ENCODE measurements at regions not wholly inside any gene's neighbourhood (a gene's known extent, or its start where the extent isn't known, plus 50 kb on each side); places are given as distances from the start of the nearest gene placed in this dataset.

DNA sequence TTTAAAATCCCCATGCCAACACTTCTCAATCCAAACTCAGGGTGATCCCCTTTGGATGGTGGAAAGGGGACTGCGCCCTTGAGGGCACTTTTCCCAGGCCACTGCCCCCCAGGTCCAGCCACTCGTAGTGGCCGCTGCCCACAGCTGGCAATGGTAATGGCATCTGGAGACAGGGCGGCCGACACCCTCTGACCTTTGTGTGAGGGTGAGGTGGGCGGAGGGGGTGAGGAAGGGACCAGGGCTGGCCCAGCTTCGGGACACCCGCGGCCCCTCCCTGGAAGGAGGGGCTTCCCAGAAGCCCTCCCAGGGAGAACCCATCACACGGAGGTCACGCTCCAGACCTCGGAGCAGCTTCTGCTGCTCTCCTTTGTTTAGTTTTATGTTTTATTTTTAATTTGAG, 289.7 kb downstream of the FOXL1 start:
- DNase-seq (ENCODE audit: low spot score), result no peak

DNA sequence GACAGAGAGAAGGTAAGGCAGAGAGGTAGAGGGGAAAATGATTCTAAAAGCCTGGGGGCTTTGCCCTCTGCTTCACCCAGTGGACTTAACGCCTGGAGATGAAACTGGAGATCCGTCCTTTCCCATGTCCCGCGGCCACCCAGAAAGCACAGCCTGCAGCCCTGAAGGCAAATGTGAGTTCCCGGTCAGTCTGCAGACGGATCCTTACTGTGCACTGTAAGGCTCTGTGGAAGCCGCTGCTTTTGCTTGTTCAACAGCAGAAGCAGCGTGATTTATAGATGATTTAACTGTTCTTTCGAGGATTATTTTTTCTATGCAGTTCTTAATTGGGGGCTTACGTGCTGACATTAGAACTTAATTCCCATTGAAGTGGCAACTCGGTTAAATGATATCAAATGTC, 290.4 kb downstream of the FOXL1 start:
- no peak for DNase-seq (ENCODE audit: low spot score)

DNA sequence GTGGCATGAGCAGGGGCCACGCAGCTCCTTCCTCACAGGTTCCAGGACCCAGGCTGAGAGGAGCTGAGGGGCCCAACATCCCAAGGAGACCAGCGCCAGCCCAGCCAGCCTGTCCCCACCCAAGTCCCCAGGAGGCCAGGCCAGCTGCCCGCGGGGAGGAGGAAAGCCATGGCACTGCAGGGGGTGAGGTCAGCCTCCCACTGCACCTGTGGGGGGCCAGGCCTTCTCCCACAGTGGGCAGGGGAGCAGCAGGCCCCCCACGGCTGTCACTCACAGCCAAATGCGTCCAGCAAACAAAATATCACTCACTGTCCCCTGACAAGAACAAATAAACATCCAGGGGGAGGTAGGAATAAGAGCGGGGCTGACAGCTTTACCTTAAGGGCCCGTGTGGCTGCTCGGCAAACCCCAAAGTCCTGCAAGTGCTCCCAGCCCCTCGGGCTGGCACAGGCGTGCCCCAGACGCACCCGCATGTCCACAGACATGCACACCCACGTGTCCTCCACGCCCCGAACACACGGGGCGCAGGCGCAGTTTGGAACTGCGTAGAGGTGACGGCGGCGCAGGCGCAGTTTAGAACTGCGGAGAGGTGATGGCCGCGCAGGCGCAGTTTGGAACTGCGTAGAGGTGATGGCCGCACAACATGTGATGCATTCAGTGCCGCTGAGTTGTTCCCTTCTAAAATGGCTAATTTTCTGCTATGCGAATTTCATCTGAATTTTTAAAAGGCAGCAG, 291.1 kb downstream of the FOXL1 start:
- no peak for DNase-seq (ENCODE audit: low spot score)

DNA sequence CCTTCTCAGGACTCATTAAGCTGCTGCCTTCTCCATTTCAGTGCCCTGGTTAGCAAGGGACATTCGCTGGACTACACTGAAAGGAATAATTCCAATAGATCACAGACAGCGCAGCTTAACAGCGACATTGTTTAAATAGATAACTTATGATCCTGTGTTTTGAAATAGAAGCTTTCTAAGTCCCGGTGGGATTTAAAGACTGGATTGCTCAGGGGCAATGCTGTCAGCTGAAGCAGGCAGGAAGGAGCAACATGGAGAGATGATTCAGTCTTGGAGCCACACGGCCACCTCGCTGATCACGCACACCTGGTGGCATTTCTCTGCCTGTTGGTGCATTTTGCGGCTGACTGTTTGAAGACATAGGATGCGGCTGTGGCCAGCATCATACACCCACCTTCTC, 292.0 kb downstream of the FOXL1 start:
- DNase-seq (ENCODE audit: low spot score), result no peak

DNA sequence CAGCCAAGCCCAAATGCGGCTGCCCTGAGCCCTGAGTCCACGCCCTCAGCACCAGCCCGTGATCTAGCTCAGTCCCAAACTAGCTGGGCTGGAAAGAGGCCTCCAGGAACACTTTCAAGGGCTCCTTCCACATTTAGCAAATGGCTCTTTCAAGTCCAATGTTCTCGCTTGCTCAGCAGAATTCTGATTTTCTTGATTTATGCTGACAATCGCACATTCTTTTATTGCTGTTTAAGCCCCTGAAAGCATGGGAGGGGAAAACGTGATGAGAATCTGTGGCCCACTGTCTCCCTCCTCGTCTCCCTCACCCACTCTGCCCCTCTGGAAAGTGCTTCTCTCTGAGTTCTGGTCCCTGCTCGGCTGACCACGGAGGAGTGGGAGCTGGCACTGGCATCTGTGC, 293.8 kb downstream of the FOXL1 start:
- DNase-seq (ENCODE audit: low spot score), result no peak

DNA sequence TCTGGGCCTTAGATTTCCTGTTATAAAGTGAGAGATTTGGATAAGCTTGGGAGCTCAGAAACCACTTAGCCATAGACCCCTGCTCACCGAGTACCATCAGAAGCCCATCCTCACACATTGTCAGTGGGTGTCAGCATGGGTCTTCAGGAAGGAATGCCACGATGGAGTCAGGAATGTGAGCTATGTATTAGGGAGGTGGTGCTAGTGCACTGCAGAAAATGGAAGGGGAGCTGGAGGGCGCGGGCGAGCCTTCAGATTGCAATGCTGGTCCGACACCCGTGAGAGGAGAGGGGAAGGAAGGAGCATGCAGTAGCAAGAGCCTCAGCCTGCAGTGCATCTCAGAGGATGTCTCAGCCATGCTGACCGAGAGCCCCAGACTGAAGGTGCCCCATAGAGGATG, 294.5 kb downstream of the FOXL1 start:
- DNase-seq (ENCODE audit: low spot score), result no peak

DNA sequence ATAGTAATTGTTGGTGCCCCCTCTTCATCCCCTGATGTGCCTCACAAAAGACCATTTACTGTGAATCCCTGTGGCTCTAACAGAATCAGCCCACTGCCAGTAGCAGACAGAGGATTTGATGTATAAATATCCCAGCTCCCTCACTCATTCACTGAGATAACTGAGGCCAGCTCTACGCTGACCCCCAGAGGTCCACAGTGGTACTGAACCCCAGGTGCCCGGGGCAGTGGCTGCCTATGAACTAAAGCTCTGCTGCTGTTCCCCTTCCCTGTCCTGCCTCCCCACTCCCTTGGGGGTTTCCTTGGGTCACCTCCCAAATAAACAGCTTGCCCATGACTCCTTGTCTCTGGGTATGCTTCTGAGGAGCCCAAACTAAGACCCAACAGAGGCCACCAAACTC, 295.8 kb downstream of the FOXL1 start:
- DNase-seq (ENCODE audit: low spot score), result peak; percentile 33

DNA sequence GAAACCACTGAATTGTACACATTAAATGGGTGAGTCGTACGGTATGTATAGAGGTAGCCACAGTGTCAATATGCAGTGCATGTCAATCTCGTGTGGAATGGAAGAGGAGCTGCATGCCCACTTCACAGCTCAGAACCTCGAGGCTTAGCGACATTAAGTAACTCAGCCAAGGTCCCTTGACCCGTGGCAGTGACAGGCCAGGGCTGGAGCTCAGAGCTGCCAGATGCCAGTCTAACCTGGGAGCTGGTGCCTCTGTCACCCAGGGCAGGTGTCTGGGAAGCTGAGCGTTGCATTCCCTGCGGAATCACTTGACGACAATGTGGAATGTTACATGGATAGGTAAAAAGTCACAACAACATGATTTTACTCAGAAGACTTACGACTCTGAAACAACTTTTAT, 298.1 kb downstream of the FOXL1 start:
- DNase-seq (ENCODE audit: low spot score), result no peak

DNA sequence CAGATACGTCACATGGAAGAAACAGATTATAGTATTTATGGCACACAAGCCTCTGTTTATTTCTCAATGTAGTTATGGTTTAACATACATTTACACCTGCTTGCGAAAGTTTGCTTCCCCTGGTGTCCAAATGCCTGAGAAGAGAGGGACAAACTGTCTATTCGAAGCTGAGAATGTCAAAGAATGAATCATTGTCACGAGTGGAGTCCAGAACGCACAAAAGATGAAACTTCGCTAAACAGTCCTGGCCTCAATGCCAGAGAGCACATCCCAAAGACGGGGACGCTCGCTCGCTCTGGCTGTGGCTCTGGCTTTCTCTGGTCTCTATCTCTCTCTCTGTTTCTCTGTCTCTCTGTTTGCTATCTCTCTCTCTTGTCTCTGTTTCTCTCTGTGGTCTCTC, 298.8 kb downstream of the FOXL1 start:
- DNase-seq (ENCODE audit: low spot score), result no peak

DNA sequence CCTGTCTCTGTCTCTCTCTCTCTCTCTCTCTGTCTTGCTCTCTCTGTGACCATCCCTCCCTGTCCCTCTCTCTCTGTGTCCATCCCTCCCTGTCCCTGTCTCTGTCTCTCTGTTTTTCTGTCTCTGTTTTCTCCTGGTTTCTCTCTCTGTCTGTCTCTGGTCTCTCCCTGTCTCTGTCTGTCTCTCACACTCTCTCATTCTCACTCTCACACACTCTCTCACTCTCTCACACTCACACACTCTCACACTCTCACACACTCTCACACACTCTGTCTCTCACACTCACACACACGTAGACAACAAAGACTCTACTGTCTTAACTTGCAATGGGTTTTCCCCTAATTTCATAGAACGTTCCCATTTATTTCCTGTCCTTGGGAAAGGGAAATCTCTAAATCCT, 299.5 kb downstream of the FOXL1 start:
- DNase-seq (ENCODE audit: low spot score), result no peak

DNA sequence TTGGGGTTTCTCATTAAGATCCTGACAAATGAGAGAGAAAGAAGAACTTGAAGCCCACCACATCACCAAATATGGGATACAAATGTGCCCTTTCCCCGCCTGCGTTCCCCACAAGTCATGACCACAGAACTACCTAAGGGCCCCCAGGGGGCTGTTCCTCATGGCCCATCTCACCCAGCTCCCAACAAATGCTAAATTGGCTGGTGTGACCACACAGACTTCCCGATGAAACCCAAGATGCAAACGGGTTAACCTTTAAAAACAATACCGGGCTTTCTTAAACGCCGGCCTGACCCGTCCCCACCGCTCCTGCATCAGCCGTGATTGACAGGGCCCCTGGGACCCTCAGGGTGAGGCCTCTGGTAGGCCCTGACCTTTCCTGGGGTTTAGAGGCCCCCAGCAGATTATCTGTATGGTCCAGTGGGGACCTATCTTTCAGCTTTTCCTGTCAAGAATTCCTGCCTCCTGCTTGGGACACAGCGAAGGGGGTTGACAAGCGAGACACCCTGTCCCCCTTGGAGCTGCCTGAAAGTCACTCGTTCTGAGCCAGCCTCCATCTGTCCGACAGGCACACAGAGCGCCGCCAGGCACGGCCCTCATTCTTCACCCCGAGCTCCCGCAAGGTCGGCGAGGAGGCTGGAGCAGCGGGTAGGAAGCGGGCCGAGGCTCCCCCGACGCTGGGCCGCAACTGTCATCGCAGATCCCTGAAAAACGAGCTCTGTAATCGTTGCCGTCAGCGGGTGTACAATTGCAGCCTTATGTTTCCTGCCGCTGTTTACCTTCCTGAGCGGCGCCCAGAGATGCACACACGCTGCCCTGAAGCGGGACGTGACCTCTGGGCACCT, 300.1 kb downstream of the FOXL1 start:
- no peak for DNase-seq (ENCODE audit: low spot score)

DNA sequence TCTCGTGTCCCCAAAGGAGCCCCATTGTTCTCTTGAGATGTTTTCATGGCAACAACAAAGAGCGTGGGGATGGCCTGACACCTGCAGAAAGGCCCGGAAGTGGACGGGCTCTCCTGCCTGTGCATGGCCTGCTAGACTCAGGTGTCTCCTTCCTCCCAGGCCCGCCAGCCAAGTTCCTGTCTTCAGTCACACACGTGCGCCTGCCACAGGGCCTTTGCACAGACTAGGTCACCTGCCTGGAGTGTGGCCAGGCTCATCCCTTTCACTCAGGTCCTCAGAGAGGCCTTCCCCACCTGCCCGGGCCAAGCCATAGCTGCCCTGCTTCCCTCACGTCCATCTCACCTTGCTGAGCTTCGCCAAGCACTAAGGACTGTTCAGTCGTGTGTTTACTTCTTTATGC, 300.9 kb downstream of the FOXL1 start:
- no peak for DNase-seq (ENCODE audit: low spot score)

DNA sequence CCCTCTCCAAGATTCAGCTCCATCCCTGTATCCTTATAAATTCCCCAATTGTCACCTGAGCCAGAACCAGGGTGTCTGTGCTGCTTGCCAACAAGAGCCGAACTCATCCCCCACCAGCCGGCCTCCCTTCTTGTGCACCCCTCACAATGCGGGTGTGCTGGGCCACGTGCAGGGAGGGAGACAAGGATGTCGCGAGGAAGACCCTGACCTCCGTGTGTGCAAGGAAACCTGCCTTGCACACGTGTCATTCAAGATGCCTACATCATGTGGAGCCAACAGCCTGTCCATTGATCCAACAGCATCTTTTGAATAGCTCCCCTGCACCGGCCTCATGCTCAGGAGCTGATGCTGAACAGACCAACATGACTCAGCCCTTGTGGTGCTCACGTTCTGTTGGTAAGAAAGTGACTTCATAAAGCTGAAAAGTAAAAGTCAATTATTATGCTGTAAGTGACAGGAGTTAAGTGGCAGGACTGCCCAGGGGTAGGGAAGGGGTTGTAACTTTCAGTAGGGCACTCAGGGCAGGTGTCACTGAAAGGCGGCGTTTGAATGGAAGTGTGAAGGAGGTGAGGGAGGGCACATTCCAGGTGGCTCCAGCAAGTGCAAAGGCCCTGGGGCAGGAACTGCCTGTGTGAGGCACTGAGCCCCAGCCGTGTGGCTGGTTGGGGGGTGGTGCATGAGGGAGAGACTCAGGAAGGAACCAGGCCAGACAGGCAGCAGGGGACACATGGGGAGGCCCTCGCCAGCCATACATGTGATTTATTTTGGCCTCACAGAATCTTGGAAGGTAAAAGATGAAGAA, 302.2 kb downstream of the FOXL1 start:
- no peak for DNase-seq (ENCODE audit: low spot score)

DNA sequence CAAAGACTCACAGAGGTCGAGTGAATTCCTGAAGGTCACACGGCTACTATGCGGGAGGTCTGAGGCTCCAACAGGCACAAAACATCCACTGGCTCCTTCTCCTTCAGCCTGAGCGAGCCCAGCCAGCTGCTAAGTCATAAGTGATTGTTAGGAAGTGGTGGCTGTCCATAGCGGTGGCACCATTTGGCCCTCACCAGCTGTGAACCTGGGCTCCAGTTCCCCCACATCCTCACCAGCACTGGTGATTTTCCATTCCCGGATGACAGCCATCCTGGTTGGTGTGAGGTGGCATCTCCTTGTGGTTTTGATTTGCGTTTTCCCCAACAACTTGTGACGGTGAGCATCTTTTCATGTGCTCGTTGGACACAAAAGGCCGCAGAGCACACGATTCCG, 302.8 kb downstream of the FOXL1 start:
- no peak for DNase-seq (ENCODE audit: low spot score)

DNA sequence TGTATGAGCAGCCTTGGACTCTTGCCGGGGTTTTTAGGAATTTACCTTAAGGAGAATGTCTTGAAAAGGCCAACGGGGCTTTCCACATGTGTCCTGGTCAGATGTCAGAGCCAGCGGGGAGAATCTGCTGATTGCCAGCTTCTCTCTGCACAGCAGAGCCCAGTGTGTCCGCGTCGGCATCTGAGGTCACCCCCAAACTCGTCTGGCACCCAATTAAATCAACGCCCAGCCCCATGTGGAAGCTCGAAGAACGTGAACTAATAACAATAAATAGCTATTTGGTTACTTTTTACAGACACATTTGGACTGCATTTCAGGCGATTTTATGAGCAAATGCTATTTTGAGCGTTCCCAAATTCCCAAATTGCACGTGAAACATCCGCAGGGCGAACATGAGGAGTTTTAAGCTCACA, 303.5 kb downstream of the FOXL1 start:
- no peak for DNase-seq (ENCODE audit: low spot score)

DNA sequence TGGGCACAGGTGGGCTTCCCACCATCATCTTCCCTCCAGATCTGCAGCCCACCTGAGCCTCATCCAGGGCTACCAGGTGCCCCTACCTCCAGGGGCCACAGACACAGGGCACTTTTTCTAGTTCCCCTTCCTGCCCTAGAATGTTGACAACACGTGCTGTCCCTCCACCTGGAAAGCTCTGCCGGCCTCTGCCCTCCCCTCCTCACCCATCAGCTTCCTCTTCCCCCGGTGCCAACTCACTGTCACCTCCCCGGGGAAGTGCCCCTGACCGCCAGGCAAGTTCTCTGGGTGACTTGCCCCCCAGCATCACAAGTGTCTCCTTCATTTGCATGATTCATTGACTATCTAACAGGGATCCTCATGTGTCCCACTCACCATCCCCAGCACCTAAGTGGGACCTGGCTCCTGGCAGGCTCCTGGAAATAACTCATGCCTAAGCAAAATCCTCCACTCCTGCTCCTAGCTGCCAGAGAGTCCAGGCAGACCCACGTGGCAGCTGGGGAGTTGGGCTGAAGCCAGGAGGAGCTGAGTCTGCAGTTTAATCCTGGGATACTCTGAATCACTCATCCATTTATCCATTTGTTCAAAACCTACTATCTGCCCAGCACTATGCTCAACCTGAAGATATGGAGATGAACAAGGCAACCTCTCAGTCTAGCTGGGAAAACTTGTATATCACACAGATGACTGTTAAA, 304.4 kb downstream of the FOXL1 start:
- no peak for DNase-seq (ENCODE audit: low spot score)

DNA sequence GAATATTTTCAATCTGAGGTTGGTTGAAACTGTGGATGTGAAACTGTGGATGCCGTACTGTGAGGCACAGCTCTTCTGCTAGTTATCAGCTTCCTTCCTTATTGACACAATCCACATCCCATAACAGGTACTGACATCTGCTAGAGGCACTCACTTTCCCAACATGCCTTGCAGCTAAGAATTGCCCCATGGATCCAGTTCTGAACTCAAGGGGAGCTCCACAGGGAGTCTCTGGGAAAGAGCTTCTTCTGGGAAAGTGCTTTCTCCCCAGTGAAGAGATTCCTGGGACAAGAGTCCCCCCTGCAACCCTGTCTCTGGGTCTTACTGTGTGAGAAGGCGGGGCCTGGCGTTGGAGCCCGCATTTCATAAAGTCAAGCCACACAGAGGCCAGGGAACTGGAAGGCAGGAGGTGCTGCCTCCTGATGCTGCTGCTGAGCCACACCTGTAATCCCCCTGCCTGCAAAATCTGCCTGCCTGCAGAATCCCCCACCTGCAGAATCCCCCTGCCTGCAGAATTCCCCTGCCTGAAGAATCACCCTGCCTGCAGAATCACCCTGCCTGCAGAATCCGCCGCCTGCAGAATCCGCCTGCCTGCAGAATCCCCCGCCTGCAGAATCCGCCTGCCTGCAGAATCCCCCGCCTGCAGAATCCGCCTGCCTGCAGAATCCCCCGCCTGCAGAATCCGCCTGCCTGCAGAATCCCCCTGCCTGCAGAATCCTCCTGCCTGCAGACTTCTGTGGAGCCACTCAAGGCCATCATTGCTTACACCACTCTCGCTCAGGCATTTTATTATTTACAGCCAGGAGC, 305.4 kb downstream of the FOXL1 start:
- no peak for DNase-seq (ENCODE audit: low spot score)

DNA sequence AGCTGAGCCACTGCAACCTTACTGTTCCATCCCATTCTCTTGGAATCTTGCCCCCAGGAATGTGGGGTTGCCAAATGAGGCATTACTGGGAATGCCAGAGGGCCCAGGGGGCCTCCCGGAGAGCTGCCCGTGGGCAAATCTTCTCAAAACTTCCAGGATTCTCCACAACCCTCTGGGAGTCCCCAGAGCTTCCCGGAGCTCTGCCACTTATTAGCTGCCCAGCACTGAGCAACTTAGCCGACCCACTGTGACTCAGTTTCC, 306.0 kb downstream of the FOXL1 start:
- no peak for DNase-seq (ENCODE audit: low spot score)

DNA sequence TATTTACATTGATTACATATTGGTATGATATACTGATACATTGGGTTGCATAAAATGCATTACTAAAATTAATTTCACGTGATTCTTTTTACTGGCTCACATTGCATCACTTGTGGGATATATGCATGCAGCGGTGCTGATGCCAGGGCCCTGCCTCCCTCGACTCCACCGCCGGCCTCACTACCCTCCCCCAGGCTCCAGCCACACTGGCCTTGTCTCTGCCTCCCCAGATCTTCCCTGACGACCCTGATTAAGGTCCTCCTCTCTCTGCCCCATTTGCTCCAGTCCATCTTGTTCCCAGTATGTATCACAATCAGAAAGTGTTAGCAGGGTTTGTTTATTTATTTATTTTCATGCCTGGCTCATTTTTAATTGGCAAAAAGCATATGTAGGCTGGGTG, 306.8 kb downstream of the FOXL1 start:
- no peak for DNase-seq (ENCODE audit: low spot score)

DNA sequence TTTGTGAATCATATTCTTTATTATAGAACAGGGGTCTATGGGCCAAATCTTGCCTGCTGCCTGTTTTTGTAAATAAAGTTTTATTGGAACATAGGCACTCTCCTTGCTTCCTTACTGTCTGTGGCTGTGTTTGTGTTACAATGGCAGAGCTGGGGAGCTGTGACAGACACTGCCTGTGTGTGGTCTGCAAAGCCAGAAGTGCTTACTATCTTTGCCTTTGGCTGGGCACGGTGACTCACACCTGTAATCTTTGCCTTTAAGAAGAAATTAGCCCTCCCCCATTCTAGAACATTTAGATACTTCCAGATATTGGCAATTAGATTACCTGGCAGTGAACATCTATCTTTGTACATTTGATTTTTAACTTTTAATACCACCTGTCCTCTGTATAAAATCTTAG, 308.3 kb downstream of the FOXL1 start:
- DNase-seq (ENCODE audit: low spot score), result no peak

DNA sequence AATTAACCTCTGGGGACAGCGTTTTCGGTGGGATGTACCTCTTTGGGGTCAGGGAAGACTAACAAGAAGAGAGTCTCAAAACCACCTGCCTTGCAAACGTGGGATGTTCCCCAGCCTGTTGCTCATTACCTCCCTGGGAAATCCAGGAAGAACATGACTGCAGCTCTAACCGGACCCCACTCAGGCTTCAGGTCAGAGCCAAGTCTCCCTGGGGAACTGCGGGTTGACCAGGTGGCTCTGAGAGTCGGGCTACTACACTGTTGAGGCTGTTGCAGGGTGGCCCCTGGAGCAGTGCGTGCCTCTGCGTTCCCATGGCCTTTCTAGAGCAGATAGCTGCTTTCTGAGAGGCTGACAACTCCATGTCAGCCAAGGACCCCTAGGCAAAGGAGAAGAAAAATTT, 309.1 kb downstream of the FOXL1 start:
- no peak for DNase-seq (ENCODE audit: low spot score)
